Skeletal muscle cell (primary cell): ENCODE measurements at regions not wholly inside any gene's neighbourhood (a gene's known extent, or its start where the extent isn't known, plus 50 kb on each side); places are given as distances from the start of the nearest gene placed in this dataset.
"Not testable (repeated sequence)": the region's sequence is repeated elsewhere in the genome, so short reads cannot be mapped to it uniquely, and the experiment has no call there.

Source experiments
- DNase-seq: peaks from one replicate; pipeline ENCODE4 v3.0.0-alpha.2; 2010; ENCODE audit warnings: low read depth
- H3K4me3 ChIP-seq: 2 replicates; pipeline ENCODE4 v1.5.1; 2011; ENCODE audit warnings: low read depth, mild to moderate bottlenecking, control low read depth, low read length, moderate library complexity

DNA sequence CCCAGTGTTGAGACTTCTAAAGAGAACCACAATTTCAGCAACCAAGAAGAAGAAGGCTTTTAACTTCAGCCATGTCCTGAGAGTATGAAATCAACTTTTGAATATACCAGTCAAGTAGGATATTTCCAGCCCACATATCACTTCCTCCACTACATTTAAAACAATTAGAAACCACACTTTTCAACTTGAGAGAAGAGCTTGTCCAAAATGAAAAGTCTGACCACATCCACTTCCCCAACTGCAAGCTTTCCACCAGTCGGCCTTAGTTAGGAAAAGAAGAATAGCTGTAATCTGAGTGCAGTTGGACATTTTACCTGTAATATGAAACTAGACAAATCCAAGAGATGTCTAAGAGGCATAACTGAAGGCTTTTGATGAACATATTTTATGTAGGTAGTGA, 101.9 kb upstream of the SLC7A11 start:
- DNase-seq: no peak
- no peak overlapping the region for H3K4me3 ChIP-seq

DNA sequence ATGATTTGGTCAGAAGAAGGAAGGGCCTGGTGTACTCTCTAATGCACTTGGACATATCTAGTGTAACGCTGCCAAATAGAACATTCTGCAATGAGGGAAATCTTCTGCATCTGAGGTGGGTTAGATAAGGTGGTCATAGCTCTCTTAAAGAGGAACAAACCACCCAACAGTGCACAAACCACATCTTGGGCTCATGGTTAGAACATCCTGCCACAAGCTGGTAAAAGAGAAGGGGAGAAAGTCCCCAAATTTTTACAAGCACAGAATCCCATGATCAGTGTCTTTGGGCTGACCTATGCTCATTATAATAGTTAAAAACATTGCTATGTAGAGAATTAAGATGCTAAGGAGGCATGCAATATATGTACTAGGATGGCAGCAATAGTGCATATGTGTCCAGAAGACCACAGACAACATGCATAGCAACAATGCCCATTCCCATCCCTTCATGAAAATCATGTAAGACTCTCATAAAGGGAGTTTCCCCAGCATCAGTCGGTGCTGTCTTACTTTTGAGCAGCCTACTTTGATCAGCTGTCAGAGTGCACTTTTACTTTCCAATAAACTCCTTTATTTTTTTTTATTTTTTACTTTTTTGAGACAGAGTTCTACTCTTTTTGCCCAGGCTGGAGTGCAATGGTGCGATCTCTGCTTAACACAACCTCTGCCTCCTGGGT, 99.7 kb upstream of the SLC7A11 start:
- no peak for DNase-seq
- no peak overlapping the region for H3K4me3 ChIP-seq

DNA sequence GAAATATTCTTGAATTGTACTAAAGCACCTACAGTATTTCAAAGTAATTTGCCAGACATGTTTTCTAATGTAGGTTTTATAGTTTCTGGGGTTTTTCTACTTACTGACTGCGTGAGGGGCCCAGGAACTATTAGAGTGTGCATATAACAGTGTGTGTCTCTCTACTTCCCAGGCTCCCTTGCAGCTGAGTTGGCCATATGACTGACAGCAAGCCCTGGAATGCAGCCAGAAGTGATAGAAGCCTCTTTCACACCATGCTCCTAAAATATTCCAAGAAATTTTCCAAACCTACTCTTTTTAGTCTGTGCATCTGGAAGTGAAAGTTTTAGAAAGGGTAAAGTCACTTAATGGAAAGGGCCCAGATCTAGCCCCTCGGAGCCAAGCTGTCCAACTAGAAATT, 96.7 kb upstream of the SLC7A11 start:
- no peak overlapping the region for H3K4me3 ChIP-seq
- no peak for DNase-seq

DNA sequence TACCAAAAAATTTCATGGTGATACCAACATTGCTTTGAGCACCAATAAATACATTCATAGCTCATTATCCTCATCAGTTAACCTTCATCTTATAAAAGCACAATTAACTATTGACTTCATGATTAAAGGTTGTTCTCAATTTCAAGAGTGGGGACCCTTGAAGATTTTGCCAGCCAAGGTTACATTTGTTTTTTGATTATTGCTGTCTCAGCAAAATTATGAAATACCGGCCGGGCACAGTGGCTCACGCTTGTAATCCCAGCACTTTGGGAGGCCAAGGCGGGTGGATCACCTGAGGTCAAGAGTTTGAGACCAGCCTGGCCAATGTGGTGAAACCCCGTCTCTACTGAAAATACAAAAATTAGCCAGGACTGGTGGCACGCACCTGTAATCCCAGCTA, 96.1 kb upstream of the SLC7A11 start:
- DNase-seq, H3K4me3 ChIP-seq: not testable (repeated sequence)

DNA sequence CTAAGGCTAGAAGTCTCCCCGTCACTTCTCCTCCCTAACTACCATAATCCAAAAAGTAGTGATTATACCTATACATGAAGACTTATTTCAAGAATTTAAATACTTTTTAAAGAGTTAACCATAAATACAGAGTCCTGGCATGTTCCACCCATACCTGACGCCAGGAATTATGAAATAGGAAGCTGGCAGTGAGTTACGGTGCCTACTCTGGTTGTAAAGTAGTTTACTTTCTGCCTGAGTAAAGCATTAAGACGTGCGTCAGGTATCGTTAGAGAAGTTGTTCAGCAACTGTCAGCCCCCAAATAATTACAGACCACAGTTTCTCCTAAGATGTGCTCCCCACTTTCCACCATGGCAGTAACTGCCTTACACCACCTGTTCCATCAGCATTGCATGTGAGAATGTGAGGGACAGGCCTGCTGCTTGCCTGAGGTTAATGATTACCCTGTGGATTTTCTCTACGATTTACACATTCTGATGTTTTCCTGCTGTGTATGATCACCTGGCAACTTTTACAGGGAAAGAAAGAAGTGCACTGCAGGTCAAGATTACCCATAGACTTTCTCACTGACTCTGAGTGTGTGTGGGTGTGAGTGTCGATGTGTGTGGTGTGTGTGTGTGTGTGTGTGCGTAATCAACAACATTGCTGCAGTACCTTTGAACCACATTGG, 92.3 kb upstream of the SLC7A11 start:
- DNase-seq: no peak
- H3K4me3 ChIP-seq: no peak overlapping the region

DNA sequence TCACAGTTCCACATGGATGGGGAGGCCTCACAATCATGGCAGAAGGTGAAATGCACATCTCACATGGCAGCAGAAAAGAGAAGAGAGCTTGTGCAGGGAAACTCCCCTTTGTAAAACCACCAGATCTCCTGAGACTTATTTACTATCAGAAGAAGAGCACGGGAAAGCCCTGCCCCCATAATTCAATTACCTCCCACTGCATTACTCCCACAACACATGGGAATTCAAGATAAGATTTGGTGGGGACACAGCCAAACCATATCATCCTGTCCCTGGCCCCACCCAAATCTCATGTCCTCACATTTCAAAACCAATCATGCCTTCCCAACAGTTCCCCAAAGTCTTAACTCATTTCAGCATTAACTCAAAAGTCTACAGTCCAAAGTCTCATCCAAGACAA, 90.3 kb upstream of the SLC7A11 start:
- not testable (repeated sequence) for DNase-seq, H3K4me3 ChIP-seq

DNA sequence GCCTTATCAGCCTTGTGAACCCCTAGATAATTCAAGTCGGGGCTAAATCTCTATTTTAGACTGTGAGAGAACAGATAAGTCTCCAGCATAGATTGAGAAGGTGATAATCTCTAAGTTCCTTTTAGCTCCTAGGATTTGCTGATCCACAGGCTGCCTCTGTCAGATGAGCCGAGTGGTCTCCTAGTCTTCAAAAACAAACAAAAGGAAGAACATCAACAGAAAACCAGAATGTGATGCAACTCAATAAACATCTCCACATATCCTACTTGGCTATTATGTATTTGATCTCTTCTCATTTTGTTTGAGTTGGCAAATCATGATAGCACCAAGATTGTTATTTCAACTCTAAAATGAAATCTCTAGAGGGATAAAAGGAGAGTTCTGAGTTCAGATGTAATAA, 88.4 kb upstream of the SLC7A11 start:
- H3K4me3 ChIP-seq: no peak overlapping the region
- no peak for DNase-seq

DNA sequence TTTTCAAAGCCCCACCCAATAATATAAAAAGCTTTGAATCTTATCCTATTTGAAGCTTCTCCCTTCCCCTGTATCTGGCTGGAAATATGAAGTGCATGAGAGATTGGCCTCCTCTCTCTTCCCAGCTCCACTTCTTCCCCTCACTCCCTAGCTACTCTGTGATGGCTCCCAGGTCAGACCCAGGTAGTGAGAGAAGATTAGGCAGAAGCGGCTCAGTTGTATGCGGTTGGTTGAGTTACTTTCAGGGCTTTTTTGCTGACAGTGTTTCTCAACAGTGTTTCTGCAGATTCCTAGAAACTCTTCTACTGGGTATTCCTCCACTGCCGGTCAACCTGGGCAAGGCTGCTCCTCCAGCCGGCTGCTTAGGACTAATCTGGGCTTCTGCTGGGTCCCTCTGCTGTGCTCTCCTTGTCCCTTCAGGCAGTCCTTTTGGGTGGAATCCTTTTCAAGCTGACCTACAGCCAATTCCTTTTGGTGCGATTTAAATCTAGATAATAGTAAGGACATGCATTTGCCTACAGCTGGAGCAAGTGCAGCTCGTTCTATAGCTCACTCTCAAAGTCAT, 87.4 kb upstream of the SLC7A11 start:
- no peak for DNase-seq
- no peak overlapping the region for H3K4me3 ChIP-seq

DNA sequence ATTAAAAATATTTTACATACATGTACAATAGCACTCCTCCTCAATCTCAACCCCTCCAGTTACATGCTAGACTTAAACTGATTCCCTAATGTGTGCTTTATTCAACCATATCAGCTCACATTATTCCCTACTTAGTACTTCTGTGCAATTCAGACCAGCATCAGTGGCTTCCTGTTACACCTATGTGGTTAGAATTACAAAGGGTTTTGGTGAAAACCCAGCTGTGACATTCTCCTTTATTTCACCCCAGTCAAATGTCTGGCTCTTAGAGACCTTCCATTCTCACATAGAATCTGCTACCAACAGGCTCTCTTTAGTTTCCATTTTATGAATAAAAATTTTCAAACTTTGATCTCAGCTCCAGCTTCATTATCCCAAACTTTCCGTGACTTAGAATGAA, 85.2 kb upstream of the SLC7A11 start:
- DNase-seq: no peak
- no peak overlapping the region for H3K4me3 ChIP-seq

DNA sequence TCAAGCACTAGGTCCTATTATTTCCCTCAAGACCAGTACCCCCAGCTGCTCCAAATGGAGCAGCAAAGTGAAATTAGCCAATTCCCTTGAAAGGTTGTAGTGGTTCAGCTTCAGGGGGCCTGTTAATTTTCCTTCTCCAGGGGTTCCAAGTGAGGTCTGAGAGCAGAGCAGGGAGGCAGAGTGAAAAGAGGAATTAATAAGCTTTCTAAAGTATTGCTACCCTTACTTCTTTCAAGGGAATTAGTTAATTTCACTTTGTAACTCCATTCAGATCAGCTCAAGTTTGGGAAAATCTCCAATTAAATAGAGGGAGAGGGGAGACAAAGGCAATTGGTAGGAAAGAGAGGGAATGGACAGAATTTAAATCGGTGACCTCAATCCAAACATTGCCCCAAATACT, 78.7 kb upstream of the SLC7A11 start:
- H3K4me3 ChIP-seq: no peak overlapping the region
- DNase-seq: no peak

DNA sequence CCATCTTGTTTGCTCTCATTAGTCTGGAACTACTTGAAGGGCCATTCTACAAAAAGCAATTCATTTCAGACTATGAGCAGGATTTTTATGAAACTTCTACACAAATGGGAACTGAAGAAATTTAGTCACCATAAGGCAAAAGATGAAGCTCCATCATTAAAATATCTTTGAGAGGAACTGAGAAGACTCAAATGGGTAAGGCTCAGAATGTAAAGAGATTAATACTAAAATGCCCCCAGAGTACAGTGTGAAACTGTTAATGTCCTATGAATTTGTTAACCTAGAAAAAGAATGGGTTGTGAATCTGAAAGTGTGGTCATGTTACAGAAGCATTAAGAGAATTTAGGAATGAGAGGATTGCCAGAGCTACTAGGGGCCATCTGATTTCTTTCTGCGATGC, 77.9 kb upstream of the SLC7A11 start:
- no peak overlapping the region for H3K4me3 ChIP-seq
- DNase-seq: no peak

DNA sequence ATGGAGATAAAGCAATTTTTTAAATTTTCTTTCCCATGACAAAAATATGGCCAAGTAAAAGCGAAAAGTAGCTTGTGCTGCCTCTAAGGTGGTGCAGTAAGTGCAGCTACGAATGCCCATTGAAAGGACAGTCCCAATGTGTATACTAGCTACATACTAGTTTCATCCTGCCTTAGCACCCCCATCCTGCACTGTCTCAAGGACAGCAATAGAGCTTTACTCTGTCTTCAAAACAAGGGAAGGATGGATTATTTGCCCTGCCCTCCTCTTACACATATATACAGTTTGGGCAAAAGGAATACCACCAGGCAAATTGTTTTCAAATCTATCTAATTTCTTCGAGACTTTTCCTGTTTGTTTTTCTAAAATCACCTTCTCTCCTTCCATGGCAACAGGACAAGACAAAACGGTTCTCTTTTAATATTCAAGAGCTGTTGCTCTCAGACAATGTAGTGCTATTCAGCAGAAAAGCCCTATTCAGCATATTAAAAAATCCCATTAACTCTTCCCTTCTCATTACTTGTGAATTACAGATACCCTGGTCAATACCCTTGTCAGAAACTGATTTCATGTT, 75.1 kb upstream of the SLC7A11 start:
- H3K4me3 ChIP-seq: no peak overlapping the region
- no peak for DNase-seq

DNA sequence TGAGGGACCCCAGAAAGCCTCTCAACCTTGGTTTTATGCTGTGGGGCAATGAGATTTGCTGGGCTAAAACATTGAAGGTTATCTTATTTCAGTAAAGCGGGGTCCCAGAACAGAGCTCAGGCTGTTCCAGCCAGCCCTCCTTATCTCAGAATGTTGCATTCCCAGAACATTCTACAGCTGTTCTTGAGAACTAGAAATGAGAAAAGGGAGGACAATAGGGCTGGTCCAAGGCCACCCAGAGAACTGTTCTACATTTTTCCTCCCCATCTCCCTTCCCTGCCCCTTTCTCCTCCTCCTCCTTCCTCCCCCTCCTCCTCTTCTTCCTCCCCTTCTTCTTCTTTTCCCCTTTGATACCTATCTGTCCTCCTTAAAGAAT, 70.4 kb upstream of the SLC7A11 start:
- no peak overlapping the region for H3K4me3 ChIP-seq
- DNase-seq: no peak

DNA sequence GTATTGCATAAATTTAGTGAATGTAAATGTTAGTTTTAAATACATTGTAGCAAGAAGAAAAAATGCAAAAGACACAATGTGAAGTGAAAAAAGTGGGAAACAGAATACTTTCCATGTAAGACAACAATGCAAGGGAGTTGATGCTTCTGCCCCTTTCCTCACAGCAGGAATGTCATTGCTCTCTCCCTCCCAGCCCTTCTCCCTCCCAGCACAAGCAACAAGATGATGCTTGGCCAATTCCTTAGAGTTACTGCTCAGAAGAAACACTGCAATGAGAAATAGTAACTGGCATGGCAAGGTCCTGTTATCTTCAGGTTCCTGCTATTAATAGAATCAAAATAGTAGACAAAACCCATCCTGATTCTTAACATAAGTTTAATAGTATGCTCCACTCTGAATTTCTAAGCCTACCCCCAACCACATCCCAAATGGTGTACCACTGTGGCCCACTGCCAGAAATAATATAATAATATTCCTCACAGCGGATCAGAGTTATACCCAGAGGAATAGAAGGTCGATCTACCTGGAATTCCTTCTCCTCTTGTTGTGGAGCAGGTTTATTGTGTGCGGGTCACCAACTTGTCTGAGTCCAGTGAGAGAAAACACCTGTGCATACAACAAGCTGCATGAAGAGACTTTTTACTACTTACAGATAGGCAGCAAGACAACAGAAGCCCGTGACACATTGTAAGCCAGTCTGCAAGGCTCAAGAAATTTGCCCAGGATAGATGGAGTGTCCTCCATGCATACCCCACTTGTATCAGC, 69.8 kb upstream of the SLC7A11 start:
- no peak for DNase-seq
- no peak overlapping the region for H3K4me3 ChIP-seq

DNA sequence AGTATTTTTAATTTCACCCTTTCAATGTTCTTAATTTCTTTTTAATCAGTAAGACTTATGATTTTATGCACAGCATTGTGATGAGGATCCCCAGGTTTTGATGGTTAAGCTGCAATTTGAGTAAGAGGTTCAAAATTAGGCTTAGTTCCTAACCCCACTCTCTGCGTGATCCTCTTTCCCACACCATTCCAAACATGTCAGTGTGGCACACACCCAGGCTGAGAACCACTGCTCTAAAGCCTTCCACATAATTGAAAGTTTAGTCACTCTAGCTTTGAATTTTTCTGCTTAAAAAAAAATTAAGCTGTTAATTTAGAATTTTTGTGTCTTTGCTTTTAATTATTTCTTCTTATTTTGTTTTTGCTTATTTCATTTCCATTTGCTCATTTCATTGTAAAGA, 68.8 kb upstream of the SLC7A11 start:
- DNase-seq: no peak
- H3K4me3 ChIP-seq: no peak overlapping the region

DNA sequence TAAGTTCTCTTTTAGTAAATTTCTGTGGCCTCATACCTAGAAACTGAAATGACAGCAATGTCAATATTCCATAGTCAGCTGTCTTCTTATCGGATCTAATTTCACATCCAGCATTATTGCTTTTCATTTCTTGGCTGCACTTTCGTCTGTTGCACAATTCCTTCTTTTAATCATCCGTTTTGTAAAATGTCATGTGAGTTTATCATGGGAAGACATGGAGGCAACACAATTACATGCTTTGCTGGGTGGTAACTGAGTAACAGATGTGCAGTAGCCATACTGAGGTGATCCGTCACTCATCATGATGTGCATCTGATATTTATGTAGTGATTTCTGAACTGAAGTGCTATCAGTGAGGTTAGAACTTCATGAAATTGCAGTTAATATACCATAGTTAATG, 68.3 kb upstream of the SLC7A11 start:
- DNase-seq: no peak

DNA sequence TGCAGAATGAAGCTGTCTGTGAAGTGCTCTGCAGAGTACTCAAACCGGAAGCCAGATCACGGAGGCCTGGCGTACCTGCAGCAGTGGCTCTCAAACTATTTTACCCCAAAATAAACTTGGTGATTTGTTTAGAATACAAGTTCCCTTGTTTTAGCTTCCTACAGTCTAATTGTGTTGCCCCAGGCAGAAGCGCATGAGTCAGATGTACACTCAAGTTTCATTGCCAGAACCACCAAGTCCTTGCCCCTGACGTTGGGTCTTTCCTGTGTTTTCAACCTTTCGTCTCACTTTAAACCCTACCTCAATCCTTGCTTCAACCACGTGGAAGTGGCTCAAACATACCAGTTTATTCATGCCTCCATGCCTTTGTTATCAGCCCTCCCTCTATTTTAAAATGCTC, 66.2 kb upstream of the SLC7A11 start:
- no peak overlapping the region for H3K4me3 ChIP-seq
- no peak for DNase-seq

More for the DNA sequence above, 68.3 kb upstream of the SLC7A11 start:
- no peak overlapping the region for H3K4me3 ChIP-seq

DNA sequence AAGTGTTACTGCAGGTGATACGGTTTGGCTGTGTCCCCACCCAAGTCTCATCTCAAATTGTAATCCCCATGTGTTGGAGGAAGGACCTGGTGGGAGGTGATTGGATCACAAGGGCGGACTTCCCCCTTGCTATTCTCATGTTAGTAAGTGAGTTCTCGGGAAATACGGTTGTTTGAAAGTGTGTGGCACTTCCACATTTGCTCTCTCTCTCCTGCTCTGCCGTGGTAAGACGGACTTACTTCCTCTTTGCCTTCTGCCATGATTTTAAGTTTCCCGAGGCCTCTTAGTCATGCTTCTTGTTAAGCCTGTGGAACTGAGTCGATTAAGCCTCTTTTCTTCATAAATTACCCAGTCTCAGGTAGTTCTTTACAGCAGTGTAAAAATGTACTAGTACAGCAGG, 65.2 kb upstream of the SLC7A11 start:
- no peak overlapping the region for H3K4me3 ChIP-seq
- DNase-seq: no peak

DNA sequence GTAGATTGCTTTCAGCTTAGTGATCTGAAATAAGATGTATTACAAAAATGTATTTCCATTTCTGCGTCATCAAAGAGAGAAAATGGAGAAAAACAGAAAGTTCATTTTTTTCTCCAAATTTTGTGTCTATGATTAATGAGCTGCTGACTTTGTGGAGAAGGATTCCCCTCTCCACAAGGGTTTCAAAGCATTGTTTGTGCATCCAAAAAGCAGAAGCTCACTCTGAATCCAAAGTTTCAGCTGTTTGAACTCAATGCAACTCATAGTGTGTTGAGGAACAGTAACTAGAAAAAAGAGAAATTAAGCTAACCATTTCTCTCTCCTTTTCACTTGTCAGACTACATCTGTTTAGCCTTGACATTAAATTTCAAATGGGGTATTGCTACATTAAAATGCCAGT, 62.9 kb upstream of the SLC7A11 start:
- DNase-seq: no peak
- no peak overlapping the region for H3K4me3 ChIP-seq

DNA sequence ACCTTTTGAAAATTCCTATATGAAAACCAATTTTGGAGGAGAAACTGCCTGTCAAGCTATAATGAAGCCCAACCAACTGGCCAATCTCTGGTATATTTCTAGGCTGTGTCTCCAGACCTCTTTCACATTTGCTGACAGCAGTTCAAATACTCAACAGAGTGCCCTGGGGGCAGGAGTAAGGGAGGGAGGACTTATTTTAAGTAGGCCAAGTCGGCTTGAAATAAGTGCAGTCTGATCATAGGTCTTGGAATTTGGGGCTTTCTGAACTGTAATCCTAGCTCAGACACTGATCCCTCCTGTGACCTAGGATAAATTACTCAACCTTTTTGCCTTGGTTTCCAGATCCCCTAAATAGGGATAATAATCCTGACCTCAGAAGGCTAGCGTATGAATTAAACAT, 59.4 kb upstream of the SLC7A11 start:
- no peak for DNase-seq
- H3K4me3 ChIP-seq: no peak overlapping the region
